Activated T-helper 17 cell treated with anti-CD3 and anti-CD28 coated beads, Interleukin-2, amount 50 U/mL, for 72 hours (primary cell): ENCODE measurements at regions not wholly inside any gene's neighbourhood (a gene's known extent, or its start where the extent isn't known, plus 50 kb on each side); places are given as distances from the start of the nearest gene placed in this dataset.

ENCODE experiments used
- ATAC-seq: fragments of 150-1000 bp; cut with Tn5 transposase; replicated peaks from 2 replicates; pipeline ENCODE4 v1.10.0; 2021; ENCODE audit warnings: mild to moderate bottlenecking, moderate library complexity
- H3K27ac Mint-ChIP-seq: one replicate; pipeline ENCODE4 v1.8.0; 2022; ENCODE audit warnings: mixed read lengths
- H3K27me3 Mint-ChIP-seq: one replicate; pipeline ENCODE4 v1.8.0; 2022; ENCODE audit warnings: mixed read lengths
- H3K36me3 Mint-ChIP-seq: one replicate; pipeline ENCODE4 v1.8.0; 2022; ENCODE audit warnings: low read depth, mild to moderate bottlenecking, mixed read lengths
- H3K4me1 Mint-ChIP-seq: one replicate; pipeline ENCODE4 v1.8.0; 2022; ENCODE audit warnings: mixed read lengths
- H3K4me3 Mint-ChIP-seq: one replicate; pipeline ENCODE4 v1.8.0; 2022; ENCODE audit warnings: mild to moderate bottlenecking, mixed read lengths
- H3K9me3 Mint-ChIP-seq: one replicate; pipeline ENCODE4 v1.8.0; 2022; ENCODE audit warnings: mixed read lengths

- H3K4me3 Mint-ChIP-seq = no peak overlapping the region
- H3K27me3 Mint-ChIP-seq = peaks cover 23% of the 10 kb centered on the region
- no peaks in the 10 kb centered on the region for H3K4me1 Mint-ChIP-seq
- H3K27ac Mint-ChIP-seq = no peak overlapping the region
- H3K36me3 Mint-ChIP-seq = no peaks in the 10 kb centered on the region
- H3K9me3 Mint-ChIP-seq = no peaks in the 10 kb centered on the region
- ATAC-seq = no peak
Measured at GRCh38 chr7:25831062-25831691, 320.8 kb upstream of the NFE2L3 start.

- Mint-ChIP-seq H3K4me3 (no peak overlapping the region), H3K27me3 (peaks cover 27% of the 10 kb centered on the region), H3K36me3 (no peaks in the 10 kb centered on the region), H3K27ac (no peak overlapping the region), H3K9me3 (no peaks in the 10 kb centered on the region), H3K4me1 (no peaks in the 10 kb centered on the region)
- ATAC-seq = no peak
Measured at GRCh38 chr7:25831831-25832411, 320.1 kb upstream of the NFE2L3 start.

GRCh38 chr7:25832456-25832855, 319.5 kb upstream of the NFE2L3 start:
- ATAC-seq = no peak
- Mint-ChIP-seq H3K27ac (no peak overlapping the region), H3K4me1 (no peaks in the 10 kb centered on the region), H3K4me3 (no peak overlapping the region), H3K27me3 (peaks cover 30% of the 10 kb centered on the region), H3K36me3 (no peaks in the 10 kb centered on the region), H3K9me3 (no peaks in the 10 kb centered on the region)

GRCh38 chr7:25832929-25833328, 319.1 kb upstream of the NFE2L3 start:
- Mint-ChIP-seq H3K4me1 (no peaks in the 10 kb centered on the region), H3K27ac (no peak overlapping the region), H3K9me3 (no peaks in the 10 kb centered on the region), H3K27me3 (peaks cover 30% of the 10 kb centered on the region), H3K4me3 (no peak overlapping the region), H3K36me3 (no peaks in the 10 kb centered on the region)
- ATAC-seq = no peak

DNA sequence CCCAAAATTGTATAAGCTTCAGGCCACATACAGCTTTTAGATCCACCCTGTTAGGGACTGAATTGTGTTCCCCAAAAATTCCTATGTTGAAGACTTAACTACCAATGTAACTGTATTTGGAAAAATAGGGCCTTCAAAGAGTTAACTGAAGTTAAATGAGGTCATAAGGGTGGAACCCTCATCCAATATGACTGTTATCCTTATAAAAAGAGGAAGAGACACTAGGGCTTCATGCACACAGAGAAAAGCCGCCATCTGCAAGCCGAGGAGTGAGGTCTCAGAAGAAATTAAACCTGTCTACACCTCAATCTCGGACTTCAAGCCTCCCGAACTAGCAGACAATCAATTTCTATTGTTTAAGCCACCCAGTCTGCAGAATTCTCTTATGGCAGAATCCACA, 317.9 kb upstream of the NFE2L3 start:
- Mint-ChIP-seq H3K9me3 (no peaks in the 10 kb centered on the region), H3K27me3 (peaks cover 30% of the 10 kb centered on the region), H3K4me3 (no peak overlapping the region), H3K27ac (no peak overlapping the region), H3K36me3 (no peaks in the 10 kb centered on the region), H3K4me1 (no peaks in the 10 kb centered on the region)
- no peak for ATAC-seq

DNA sequence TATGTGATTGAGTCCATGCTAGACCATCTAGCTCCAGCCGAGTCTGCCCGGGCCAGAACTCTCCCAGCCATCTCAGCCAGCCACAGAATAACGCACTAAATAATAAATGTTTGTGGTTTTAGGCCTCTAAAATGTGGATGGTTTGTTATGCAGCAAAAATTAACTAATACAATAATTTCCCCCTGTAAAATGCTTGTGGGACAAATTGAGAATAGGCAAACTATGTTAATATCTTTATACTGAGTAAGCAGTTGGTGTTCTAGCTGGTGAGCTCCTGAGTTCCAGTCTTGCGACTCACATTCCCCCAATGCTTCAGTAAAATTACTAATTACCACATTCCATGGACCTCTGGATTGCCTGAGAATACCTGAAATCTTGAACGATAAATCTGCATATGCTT, 316.8 kb upstream of the NFE2L3 start:
- H3K27me3 Mint-ChIP-seq = peaks cover 34% of the 10 kb centered on the region

DNA sequence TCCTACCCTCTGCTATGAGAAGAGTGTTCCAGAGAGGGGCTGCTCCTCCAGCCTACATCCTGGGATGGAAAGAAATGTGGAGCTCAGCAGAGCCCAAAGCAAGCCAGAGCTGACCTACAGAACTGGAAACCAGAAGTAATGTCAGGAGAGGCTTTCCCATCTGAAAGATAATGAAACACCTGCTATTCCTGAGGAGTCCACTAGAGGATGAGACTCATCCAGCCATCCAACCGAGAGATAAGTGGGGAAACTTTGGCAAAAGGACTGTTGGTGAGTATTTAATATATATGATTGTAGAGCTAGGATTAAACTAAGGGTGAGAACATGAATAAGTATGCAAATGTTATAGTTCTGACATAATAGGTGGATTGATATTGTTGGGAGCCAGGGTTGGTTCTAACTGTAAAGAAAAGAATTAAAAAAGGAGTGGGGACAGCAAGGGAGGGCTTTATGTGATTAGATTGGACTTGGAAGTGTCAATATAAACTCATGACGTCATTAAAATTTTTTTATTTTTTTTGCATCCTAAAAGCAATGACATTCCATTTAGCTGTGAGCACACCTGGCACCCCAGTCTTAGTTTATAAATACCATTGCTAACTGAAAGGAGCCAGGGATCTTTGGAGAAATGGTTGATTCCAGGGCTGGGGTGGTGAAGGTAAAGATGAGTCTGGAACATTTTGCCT, 312.8 kb upstream of the NFE2L3 start:
- Mint-ChIP-seq H3K27me3 (peaks cover 25% of the 10 kb centered on the region), H3K27ac (no peak overlapping the region), H3K4me3 (no peak overlapping the region), H3K36me3 (no peaks in the 10 kb centered on the region), H3K9me3 (no peaks in the 10 kb centered on the region), H3K4me1 (no peaks in the 10 kb centered on the region)
- ATAC-seq = no peak

More for the DNA sequence above, 316.8 kb upstream of the NFE2L3 start:
- ATAC-seq = no peak
- no peaks in the 10 kb centered on the region for H3K36me3 Mint-ChIP-seq
- no peak overlapping the region for H3K4me3 Mint-ChIP-seq
- no peaks in the 10 kb centered on the region for H3K9me3 Mint-ChIP-seq
- no peak overlapping the region for H3K27ac Mint-ChIP-seq
- no peaks in the 10 kb centered on the region for H3K4me1 Mint-ChIP-seq

- Mint-ChIP-seq H3K36me3 (no peaks in the 10 kb centered on the region), H3K27me3 (peaks cover 26% of the 10 kb centered on the region)
Measured at GRCh38 chr7:25840209-25840792, 311.7 kb upstream of the NFE2L3 start.

GRCh38 chr7:25841575-25841974, 310.4 kb upstream of the NFE2L3 start:
- Mint-ChIP-seq H3K27me3 (peaks cover 32% of the 10 kb centered on the region), H3K27ac (no peak overlapping the region), H3K4me3 (no peak overlapping the region), H3K36me3 (no peaks in the 10 kb centered on the region), H3K4me1 (no peaks in the 10 kb centered on the region), H3K9me3 (no peaks in the 10 kb centered on the region)
- no peak for ATAC-seq

More at GRCh38 chr7:25840209-25840792, 311.7 kb upstream of the NFE2L3 start:
- no peak for ATAC-seq
- Mint-ChIP-seq H3K4me3 (no peak overlapping the region), H3K9me3 (no peaks in the 10 kb centered on the region), H3K27ac (no peak overlapping the region), H3K4me1 (no peaks in the 10 kb centered on the region)

DNA sequence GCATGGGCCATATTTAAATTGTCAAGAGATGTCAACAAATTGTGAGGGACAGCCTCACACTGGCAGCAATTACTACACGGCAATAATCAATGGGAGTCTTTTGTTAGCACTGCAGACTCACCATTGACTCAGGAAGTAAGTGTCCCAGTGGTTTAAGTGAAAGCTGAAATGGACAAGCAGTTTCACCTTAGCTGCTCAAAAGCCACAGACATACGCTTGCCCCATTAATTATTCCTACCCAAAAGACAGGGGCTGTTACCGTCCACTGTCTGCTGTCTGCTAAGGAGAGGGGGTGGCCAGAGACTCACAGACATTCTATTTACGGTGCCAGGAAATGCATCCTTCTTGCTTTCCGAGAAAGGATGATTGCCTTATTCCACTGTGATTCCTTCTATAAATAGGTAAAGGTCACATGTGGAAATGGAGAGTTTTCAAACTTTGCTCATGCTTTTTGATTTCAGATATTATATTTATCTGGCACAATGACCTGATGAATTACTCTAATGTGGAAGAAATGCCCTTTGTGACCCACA, 309.7 kb upstream of the NFE2L3 start:
- no peaks in the 10 kb centered on the region for H3K9me3 Mint-ChIP-seq
- no peak overlapping the region for H3K4me3 Mint-ChIP-seq
- H3K27me3 Mint-ChIP-seq = peaks cover 27% of the 10 kb centered on the region
- ATAC-seq = no peak
- no peaks in the 10 kb centered on the region for H3K4me1 Mint-ChIP-seq
- no peaks in the 10 kb centered on the region for H3K36me3 Mint-ChIP-seq
- H3K27ac Mint-ChIP-seq = no peak overlapping the region

- Mint-ChIP-seq H3K4me3 (no peak overlapping the region), H3K27ac (no peak overlapping the region), H3K9me3 (no peaks in the 10 kb centered on the region), H3K27me3 (peaks cover 28% of the 10 kb centered on the region), H3K36me3 (no peaks in the 10 kb centered on the region), H3K4me1 (no peaks in the 10 kb centered on the region)
- ATAC-seq = no peak
Measured at GRCh38 chr7:25843467-25843866, 308.5 kb upstream of the NFE2L3 start.

GRCh38 chr7:25844102-25844870, 307.7 kb upstream of the NFE2L3 start:
- no peak overlapping the region for H3K4me3 Mint-ChIP-seq
- H3K27me3 Mint-ChIP-seq = peaks cover 31% of the 10 kb centered on the region
- ATAC-seq = no peak
- no peaks in the 10 kb centered on the region for H3K9me3 Mint-ChIP-seq
- no peak overlapping the region for H3K27ac Mint-ChIP-seq
- H3K4me1 Mint-ChIP-seq = no peaks in the 10 kb centered on the region
- no peaks in the 10 kb centered on the region for H3K36me3 Mint-ChIP-seq

DNA sequence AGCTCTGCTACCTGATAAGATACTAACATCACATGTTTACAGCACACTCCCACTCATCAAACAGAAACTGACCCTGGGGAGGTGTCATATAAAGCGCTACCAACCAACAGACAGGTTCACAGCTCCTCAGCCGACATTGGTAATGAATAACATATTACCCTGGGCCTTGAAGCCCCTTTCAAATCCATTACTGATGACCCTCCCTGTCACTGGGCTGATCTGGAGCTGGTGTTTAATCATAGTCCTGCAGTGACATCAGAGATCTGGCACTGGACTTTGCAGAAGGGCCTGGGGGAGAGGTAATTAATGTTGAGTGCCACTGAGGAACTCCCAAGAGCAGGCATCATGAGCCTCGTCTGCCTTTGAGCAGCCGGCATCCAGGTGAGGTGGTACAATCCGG, 306.5 kb upstream of the NFE2L3 start:
- ATAC-seq = no peak
- no peaks in the 10 kb centered on the region for H3K4me1 Mint-ChIP-seq
- H3K9me3 Mint-ChIP-seq = no peaks in the 10 kb centered on the region
- H3K27ac Mint-ChIP-seq = no peak overlapping the region
- H3K36me3 Mint-ChIP-seq = no peaks in the 10 kb centered on the region
- H3K4me3 Mint-ChIP-seq = no peak overlapping the region
- peaks cover 41% of the 10 kb centered on the region for H3K27me3 Mint-ChIP-seq

GRCh38 chr7:25846722-25847121, 305.3 kb upstream of the NFE2L3 start:
- no peak overlapping the region for H3K27ac Mint-ChIP-seq
- H3K4me3 Mint-ChIP-seq = no peak overlapping the region
- H3K27me3 Mint-ChIP-seq = peaks cover 53% of the 10 kb centered on the region
- no peak for ATAC-seq
- peaks cover 3% of the 10 kb centered on the region for H3K4me1 Mint-ChIP-seq
- H3K9me3 Mint-ChIP-seq = no peaks in the 10 kb centered on the region
- peaks cover 6% of the 10 kb centered on the region for H3K36me3 Mint-ChIP-seq
